HK-2 (cell line): ENCODE measurements at regions not wholly inside any gene's neighbourhood (a gene's known extent, or its start where the extent isn't known, plus 50 kb on each side); places are given as distances from the start of the nearest gene placed in this dataset.
"Not testable (repeated sequence)": the region's sequence is repeated elsewhere in the genome, so short reads cannot be mapped to it uniquely, and the experiment has no call there.

Experiments
- DNase-seq: peaks from one replicate; pipeline ENCODE4 v3.0.0-alpha.2; 2018; ENCODE audit not compliant: unreplicated experiment

DNA sequence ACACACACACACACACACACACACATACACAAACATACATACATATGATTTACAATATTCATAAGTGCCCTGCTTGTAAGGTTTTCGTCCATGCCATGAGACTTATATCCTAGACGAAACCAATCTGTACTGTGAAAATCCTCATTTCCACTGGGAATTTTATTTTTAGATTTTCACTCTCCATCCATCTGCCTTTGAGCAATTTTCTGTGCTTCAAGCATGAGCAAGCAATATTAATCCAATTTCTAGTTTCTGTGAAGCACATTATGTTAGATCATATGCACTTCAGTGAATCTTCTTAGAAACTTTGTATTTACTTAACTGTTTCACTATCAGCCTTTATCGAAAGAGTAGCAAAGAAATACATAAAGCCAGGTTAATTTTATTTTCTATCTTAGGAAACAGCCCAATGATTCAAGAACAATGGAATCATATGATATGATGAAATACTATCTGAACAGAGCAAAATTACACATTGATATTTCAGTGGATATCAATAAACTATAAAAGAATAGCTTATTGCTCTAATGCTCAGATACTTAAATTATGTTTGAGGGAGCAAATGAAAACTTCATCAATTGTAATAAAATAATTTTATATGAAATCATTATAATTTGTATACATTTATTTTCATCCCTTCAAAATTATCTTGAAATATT lies 1100.7 kb upstream of the MIR17HG start:
- DNase-seq: no peak

DNA sequence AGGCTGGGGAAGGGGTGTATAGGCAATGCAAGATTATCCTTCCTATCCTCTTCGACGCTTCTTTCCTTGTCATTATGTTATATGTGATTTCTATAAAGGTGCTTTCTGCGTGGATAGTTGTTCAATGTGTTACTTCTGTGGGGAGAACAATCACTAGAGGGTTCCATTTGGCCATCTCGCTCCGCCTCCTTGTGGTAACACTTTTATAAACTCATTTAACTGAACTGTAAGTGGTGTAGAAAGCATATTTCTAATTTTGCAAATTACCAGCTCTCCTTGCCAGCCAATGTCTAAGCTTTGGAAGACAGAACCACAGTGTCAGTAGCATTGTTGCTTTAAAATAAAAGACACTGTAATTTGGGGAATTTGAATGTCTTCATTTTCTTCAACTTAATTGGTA lies 1093.7 kb upstream of the MIR17HG start:
- no peak for DNase-seq

DNA sequence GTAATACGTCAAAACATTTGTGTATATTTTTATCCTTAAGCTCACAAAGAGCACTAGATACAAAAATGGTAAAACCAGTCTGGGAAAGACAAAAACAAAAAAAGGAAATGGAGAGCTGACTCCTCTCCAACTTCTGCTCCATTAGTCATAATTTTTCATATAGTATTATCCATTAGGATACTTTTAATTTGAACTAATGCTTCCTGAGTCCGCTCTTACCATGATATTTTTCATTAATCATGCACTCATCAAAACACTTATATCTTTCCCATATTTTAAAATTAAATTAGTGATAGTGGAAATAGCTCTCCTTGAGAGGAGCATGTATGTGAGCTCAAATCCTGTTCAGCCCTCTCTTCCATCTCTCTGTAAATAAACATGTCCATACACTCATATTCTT lies 1093.0 kb upstream of the MIR17HG start:
- no peak for DNase-seq

DNA sequence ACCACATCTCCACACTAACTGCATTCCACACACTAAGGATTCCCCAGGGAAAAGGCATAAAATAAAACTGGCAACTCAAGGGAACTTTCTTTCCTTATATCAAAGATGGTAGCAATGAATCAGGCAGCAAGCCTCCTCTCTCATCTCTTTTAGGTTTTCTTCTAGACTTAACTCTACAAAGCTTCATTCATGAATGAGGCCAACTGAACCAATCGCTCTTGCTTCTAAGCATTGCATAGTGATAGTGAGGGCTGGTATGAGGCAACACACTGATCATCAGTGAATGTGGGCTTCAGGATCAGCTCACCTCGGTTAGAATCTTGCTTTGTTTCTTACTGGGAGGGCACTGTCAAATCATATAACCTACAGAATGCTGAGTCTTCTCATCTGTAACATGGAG lies 1090.7 kb upstream of the MIR17HG start:
- DNase-seq: no peak

DNA sequence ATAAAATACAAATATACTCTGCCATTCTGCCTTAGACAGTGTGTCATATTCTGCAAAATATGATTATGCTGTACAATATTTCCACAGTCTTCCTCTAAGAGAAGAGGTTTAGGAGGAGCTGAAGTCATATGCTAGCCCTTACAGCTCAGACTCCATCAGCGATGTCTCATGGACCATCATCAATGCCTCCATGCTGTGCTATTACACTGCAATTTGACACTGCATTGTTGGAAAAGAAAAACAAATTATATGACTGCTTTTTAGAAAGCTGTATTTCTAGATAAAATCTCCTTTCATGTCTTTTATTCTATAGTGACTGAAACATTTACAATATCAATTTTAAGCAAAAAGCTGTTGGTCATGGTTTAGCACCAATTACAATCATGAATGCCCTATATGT lies 1089.4 kb upstream of the MIR17HG start:
- DNase-seq: no peak

DNA sequence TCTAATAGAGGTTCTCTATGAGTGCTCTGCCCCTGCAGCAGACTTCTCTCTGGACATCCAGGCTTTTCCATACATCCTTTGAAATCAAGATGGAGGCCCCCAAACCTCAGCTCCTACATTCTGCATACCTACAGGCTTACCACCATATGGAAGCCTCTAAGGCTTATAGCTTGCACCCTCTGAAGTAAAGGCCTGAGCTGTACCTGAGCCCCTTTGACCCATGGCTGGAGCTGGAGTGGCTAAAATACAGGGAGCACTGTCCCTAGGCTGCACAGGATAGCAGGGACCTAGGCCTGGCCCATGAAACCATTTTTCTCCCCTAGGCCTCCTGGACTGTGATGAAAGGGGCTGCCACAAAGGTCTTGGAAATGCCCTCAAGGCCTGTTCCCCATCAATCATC lies 1086.1 kb upstream of the MIR17HG start:
- no peak for DNase-seq

DNA sequence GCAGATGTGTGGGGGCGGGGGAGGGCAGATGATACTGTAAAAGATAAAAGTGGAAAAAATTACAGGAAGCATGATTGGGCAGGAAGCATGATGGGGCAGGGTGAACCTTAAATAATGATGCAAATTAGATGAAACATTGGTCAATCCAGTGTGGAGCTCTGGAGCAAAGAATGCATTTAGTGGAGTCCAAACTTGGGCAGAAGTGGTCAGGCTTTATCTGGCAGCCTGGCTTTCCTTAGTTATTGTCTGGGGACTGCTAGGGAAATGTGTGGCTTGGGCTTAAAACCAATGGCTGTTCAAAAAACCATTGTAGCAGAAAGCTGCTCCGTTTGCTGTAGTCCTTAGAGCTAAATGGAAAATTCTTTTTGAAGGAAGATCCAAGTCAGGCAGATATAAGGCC lies 1077.3 kb upstream of the MIR17HG start:
- no peak for DNase-seq

DNA sequence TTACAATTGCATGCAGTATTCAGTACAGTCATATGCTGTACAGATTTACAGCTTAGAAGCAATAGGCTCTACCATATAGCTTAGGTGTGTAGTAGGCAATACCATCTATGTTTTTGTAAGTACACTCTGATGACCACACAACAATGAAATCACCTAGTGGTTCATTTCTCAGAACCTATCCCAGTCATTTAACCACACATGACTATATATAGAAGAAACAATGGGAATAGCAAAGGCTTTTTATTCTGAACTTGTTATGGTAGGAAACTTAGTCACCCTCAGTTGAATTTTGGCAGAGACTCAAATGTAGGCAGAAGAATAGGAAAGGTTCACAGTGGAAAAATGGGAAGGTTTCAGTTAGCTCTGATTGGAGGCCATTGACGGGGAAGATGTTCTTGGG lies 1075.1 kb upstream of the MIR17HG start:
- DNase-seq: no peak

DNA sequence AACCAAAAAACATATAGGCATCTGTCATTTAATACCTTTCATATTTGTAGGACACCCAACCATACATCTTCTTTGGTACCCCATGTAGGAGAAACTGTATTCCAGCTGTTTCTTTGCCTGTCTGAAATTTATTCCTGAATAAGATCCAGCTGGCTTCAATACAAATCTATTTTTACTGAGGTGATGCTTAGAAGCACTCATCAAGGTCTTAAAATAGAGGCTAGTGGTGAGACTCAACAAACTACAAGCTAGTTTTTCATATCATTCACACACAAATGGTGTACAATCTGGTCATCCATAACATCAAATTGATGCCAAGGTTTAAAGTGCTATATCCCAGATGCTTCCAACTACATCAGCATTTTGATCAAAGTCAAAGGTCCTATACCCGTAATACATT lies 1071.3 kb upstream of the MIR17HG start:
- no peak for DNase-seq

DNA sequence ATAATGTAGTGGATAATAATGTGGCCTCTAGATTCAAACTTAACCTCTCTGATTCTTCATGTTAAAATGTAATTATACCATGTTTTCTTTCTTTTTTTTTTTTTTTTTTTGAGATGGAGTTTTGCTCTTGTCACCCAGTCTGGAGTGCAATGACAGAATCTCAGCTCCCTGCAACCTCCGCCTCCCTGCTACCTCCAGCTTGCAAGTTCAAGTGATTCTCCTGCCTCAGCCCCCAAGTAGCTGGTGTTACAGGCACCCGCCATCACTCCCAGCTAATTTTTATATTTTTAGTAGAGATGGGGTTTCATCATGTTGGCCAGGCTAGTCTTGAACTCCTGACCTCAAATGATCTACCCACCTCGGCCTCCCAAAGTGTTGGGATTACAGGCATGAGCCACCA lies 1069.3 kb upstream of the MIR17HG start:
- DNase-seq: not testable (repeated sequence)

DNA sequence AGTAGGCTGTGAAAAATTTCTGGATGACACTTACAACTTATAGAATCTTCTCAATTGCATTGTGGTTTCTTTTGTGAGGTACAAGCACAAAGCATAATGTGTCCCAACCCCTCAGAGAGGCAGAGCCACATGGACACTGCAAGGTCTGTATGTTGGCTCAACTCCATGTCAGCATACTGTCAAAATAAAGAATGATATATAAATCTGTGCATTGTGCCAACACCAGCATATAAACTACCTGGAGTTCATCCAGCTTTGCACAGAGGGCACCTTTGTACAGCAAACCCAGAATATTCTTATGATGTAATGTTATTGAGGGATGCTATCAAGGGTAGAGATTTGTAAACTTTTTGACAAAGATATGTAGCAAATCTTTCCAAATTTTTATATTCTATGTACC lies 1065.8 kb upstream of the MIR17HG start:
- DNase-seq: no peak

DNA sequence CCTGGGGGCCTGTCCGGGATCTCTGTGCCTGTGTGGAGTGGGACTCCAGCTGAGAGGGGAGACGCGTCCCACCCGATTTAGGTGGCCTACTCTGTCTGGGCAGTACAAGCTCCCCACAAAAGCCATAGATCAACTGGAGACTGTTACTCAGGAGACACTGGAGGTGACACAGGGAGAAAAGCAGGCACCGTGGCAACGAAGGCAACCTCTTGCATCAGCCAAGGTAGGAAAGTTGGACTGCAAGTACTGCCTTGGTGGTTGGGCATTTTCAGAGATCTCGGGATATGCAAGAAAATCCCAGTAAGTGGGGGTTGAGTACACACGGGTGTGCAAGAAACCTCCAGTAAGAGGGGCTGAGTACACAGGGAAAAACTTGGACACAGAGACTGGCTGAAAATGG lies 1060.0 kb upstream of the MIR17HG start:
- no peak for DNase-seq

DNA sequence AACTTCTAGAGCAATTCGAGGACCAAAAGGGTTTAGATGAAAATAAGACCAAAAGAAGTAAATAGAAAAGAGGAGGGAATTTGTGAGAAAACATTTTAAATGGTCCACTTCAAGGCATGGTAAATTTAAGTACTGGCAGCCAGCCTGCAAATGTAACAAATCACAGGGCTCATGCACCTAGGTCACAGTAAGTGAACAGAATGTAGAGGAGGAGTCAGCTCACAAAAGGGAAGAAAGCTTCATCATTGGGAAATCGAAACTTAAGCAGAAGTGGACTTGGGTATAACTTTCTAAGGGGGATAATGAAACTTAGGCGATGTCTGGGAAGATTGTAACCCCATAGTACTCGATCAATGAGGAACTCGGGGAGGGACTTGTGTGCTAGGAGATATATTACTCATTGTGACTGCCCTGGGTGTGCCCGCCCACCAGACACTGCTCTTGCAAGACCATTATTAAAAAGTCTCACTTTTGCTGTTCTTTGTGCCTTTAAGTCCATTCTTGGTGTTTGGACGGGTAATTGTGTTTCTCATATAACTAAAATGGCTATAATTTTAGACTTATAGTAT lies 1053.6 kb upstream of the MIR17HG start:
- no peak for DNase-seq

DNA sequence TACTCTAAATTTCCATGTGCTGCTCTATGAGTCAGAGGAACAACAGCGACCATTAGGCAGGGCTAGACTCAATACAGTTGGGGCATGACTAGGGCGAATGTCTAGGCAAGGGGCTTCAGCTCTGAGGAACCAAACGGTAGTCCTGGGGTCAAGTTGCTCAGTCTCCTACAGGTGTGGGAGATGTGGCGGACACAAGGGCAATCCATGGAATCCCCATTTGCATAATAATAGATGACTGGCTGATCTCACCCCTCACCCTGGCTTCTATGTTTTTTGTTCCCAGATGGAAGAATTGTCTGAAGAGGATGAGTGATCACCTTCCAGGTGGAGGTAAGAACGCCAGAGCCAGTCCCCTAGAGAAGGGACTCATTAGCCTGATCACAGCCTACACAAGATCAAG lies 1048.2 kb upstream of the MIR17HG start:
- no peak for DNase-seq

DNA sequence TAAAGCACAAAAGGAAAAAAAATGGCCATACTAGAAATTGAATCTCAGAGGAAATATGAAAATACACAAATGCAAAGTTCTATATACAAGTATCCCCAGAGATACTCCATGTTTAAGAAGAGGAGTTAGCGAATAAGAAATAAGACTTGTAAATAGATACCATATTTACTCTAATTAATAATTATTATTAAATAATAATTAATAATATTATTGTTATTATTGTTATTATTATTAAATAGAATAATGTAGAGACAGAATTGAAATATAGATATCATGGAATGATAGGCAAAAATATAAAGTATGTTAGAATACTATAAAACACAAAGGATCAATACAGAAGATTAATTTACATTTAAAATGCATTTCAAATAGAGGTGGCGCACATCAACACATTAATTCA lies 1047.5 kb upstream of the MIR17HG start:
- DNase-seq: no peak

DNA sequence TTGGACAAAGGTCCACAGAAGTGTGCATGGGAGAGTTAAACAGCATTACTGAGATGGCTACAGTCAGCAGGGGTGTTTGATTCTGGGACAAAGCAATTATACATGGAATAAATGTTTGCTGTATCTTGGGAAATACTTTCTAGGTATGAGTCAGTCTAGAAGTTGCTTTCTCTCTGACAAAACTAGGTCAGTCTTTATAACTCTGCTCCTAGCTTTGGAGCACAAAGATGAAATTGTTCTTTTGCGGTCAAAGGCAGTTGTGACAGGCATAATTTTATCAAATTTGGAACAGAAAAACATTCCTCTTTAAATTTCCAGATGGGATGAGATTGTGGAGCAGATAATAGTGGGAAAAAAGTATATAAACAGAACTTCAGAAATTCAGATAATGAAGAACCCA lies 1045.4 kb upstream of the MIR17HG start:
- no peak for DNase-seq

DNA sequence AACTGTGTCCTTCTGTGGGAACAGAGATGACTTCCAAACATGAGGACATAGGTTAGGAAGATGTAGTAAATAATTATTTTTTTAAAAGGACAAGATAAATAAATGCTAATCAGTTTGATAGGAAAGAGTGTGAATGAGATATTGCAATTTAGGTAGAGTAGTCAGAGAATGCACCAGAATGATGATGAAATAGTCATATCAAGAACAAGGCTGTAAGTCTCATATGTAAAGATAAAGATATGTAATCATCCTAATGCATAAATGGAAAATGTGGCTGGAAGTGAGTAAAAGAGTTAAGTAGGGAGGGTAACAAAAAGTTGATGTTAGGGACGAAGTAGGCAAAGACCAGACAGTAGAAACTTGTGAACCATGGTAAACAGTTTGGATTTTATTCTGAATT lies 1041.7 kb upstream of the MIR17HG start:
- no peak for DNase-seq

DNA sequence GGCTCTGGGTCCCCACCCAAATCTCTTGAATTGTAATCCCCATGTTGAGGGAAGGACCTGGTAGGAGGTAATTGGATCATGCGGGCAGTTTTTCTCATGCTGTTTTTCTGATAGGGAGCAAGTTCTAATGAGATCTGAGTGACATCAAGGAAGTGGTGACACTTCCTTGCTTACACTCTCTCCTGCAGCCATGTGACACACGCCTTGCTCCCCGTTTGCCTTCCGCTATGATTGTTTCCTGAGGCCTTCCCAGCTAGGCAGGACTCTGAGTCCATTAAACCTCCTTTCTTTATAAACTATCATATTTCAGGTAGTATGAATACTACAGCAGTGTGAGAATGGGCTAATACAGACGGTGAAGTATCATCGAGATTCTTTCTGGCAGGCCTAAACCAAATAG lies 1040.4 kb upstream of the MIR17HG start:
- DNase-seq: no peak

DNA sequence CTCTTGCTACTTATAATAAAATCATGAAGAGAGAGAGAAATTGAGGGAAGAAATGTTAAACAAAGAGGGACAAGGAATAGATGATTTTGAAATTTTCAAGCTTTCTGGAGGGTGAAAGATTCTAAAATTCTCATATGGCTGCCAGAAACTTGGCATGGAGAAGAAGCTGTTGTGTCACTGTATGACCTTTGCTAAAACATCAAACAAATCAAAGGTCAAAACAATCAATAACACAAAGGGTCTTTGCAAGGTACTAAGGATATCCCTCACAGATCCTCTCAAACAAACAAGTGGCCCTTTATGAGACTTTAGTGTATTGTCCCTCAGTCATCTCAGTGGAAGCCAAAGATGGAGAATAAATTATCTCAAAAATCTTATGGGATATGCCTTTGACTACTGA lies 1039.2 kb upstream of the MIR17HG start:
- DNase-seq: no peak

DNA sequence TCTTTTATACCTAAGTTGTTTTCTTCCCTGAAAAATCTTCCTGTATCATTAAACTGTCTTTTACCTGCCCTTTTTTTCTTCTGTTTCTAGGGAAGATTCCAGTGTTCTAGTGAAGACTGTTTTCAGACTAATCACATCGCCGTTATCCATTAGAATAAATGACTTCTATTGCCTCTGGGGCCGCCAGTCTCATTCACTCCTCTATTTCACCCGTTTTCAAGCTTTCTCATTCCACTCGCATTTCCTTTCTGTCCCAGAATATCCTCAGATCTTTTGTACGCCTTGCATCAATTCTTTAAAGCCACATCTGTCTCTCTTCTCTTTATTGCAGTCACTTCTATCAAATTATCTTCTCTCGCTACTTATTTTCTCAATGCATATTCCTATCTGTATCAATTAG lies 1035.6 kb upstream of the MIR17HG start:
- DNase-seq: no peak

DNA sequence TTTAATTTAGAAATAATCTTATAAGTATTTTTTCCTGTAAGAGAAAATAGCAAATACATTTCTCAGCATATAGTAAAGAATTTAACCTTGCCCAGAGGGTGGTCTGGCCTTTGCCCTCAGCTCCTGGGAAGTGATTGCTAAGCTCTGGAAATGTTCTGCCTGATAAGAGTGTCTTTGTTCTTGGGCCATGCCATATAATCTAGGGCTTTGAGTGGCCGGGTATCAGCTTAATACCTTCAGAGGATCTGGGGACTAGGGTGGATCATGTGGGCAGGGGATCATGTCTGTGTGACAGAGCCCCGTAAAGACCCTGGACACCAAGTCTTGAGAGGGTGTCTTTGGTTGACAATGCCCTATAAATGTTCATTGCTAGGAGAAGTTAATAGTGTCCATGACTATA lies 1032.4 kb upstream of the MIR17HG start:
- DNase-seq: no peak

DNA sequence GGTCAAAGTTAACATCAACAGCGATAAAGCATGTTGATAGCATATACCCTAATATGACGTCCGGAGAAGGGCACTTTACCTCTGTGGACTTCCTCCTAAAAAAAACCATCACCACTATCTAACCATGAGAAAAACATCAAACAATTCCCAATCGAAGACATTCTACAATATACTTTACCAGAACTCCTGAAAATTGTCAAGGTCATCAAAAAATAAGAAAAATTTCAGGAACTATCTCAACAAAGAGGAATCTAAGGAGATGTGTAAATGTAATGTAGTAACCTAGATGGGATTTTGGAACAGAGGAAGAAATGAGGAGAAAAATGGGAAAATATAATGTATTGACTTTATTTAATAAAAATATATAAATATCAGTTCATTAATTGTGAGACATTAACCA lies 1026.8 kb upstream of the MIR17HG start:
- DNase-seq: no peak

DNA sequence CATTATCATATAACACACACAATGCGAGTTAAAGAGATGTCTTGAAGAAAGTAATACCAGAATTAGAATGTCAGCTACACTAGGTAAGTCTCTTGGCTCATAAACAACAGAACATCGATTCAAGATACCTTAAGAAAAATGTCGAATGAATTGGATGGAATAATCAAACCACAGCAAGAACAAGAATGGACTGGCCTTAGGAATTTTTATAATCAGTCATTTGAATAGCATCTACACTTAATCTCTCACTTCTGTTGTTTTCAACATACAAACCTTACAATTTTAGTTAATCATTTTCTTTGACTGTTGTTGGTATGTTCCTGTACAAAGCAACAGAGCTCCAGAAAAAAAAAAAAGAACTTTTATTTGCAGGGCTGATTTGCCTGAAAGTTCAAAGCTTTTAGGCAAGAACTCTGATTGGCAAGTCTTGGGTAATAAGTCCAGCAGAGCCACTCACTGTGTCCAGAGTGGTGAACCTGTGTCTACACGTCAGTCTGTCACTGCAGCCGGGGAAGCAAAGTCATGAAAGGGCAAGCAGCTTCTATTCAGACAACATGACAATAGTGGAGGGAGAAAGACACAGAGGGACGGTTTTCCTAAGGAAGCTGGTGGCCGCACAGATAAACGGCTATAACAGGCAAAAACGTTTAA lies 1026.1 kb upstream of the MIR17HG start:
- no peak for DNase-seq

DNA sequence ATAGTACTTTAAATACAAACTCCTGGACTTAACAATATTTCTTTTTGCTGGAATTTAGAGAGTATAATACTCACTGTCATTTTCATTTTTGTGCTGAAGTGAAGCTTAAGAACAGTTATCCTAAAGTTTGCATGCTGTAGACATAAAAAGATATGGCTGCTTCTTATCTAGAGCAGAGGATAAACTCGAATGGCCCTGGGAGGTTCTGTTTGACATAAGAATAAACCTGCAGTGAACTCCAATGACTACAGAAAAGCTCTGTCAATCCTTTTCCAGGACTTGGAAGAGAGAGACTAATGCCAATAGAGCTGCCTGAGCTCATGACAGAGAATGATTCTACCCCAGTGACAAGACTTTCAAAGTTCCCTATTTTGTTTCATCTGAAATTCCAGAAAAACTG lies 1017.8 kb upstream of the MIR17HG start:
- no peak for DNase-seq
